BLaER1 (cell line): ENCODE measurements at regions not wholly inside any gene's neighbourhood (a gene's known extent, or its start where the extent isn't known, plus 50 kb on each side); places are given as distances from the start of the nearest gene placed in this dataset.

Experiments
- H3K27ac ChIP-seq: shearing (Covaris generic); formaldehyde crosslinking; 2 replicates; pipeline ENCODE4 v1.8.1; 2022
- H3K27me3 ChIP-seq: shearing (Covaris generic); formaldehyde crosslinking; 2 replicates; pipeline ENCODE4 v1.8.1; 2022
- H3K36me3 ChIP-seq: shearing (Covaris generic); formaldehyde crosslinking; 2 replicates; pipeline ENCODE4 v1.8.1; 2022
- H3K4me1 ChIP-seq: shearing (Covaris generic); formaldehyde crosslinking; 2 replicates; pipeline ENCODE4 v1.8.1; 2022
- H3K4me2 ChIP-seq: shearing (Covaris generic); formaldehyde crosslinking; 2 replicates; pipeline ENCODE4 v1.8.1; 2022
- H3K4me3 ChIP-seq: shearing (Covaris generic); formaldehyde crosslinking; 2 replicates; pipeline ENCODE4 v1.8.1; 2022
- H3K9ac ChIP-seq: shearing (Covaris generic); formaldehyde crosslinking; 2 replicates; pipeline ENCODE4 v1.8.1; 2022
- H3K9me3 ChIP-seq: shearing (Covaris generic); formaldehyde crosslinking; 2 replicates; pipeline ENCODE4 v1.8.1; 2022
- H4K20me1 ChIP-seq: shearing (Covaris generic); formaldehyde crosslinking; 2 replicates; pipeline ENCODE4 v1.8.1; 2022
- Cebpa-rat ChIP-seq: shearing (Covaris generic); IDR thresholded peaks from 2 replicates; pipeline ENCODE4 v1.8.1; 2022

GRCh38 chr5:133664422-133664821 lies 52.1 kb upstream of the FSTL4 start:
- no peak for TF ChIP-seq Cebpa-rat
- Histone ChIP-seq H3K9me3 (no peaks in the 10 kb centered on the region), H3K27ac (no peak overlapping the region), H4K20me1 (no peaks in the 10 kb centered on the region), H3K36me3 (no peaks in the 10 kb centered on the region), H3K4me1 (no peaks in the 10 kb centered on the region), H3K4me2 (no peak overlapping the region), H3K27me3 (no peaks in the 10 kb centered on the region), H3K9ac (no peak overlapping the region), H3K4me3 (no peak overlapping the region)

- Histone ChIP-seq H3K9me3 (no peaks in the 10 kb centered on the region), H3K27ac (no peak overlapping the region), H3K4me1 (no peaks in the 10 kb centered on the region), H4K20me1 (no peaks in the 10 kb centered on the region), H3K36me3 (no peaks in the 10 kb centered on the region), H3K4me3 (no peak overlapping the region), H3K4me2 (no peak overlapping the region), H3K27me3 (no peaks in the 10 kb centered on the region), H3K9ac (no peak overlapping the region)
- TF ChIP-seq Cebpa-rat: no peak
Observed at GRCh38 chr5:133663397-133664054, 51.2 kb upstream of the FSTL4 start.

GRCh38 chr5:133662578-133662977 lies 50.2 kb upstream of the FSTL4 start:
- Histone ChIP-seq H3K9me3 (no peaks in the 10 kb centered on the region), H3K36me3 (no peaks in the 10 kb centered on the region), H3K4me3 (no peak overlapping the region), H3K4me1 (no peaks in the 10 kb centered on the region), H3K9ac (no peak overlapping the region), H3K27ac (no peak overlapping the region), H4K20me1 (no peaks in the 10 kb centered on the region), H3K4me2 (no peak overlapping the region), H3K27me3 (no peaks in the 10 kb centered on the region)
- no peak for TF ChIP-seq Cebpa-rat
